Skeletal muscle tissue (tissue), 3 donors: ENCODE measurements at regions not wholly inside any gene's neighbourhood (a gene's known extent, or its start where the extent isn't known, plus 50 kb on each side); places are given as distances from the start of the nearest gene placed in this dataset.

Experiments
- H3K27ac ChIP-seq: one replicate; pipeline ENCODE4 v1.7.0; 2013; ENCODE audit warnings: mild to moderate bottlenecking, low read depth, low read length, inconsistent platforms
- H3K27me3 ChIP-seq, 3 donors: one replicate each; pipeline ENCODE4 v1.7.0; 2013; ENCODE audit warnings: low read length in 3 of 3; ENCODE audit not compliant: control insufficient read depth in 3 of 3, insufficient read depth in 3 of 3
- H3K36me3 ChIP-seq, 3 donors: one replicate each; pipeline ENCODE4 v1.7.0; 2013; ENCODE audit warnings: low read length in 3 of 3; ENCODE audit not compliant: control insufficient read depth in 3 of 3, insufficient read depth in 3 of 3
- H3K4me1 ChIP-seq, 3 donors: one replicate each; pipeline ENCODE4 v1.7.0; 2013; ENCODE audit warnings: low read length in 3 of 3, mild to moderate bottlenecking in 3 of 3; ENCODE audit not compliant: control insufficient read depth in 3 of 3, insufficient read depth in 3 of 3
- H3K4me3 ChIP-seq, 3 donors: one replicate each; pipeline ENCODE4 v1.7.0; 2013; ENCODE audit warnings: low read length in 3 of 3
- H3K9ac ChIP-seq, 3 donors: one replicate each; pipeline ENCODE4 v1.7.0; 2013; ENCODE audit warnings: low read length in 3 of 3, mild to moderate bottlenecking in 3 of 3, moderate library complexity in 2 of 3, low read depth in 1 of 3
- H3K9me3 ChIP-seq, 3 donors: one replicate each; pipeline ENCODE4 v1.7.0; 2013; ENCODE audit warnings: low read length in 3 of 3; ENCODE audit not compliant: control insufficient read depth in 3 of 3
- donor health status: Osteomylitis.

GRCh38 chr6:137726582-137726981, 140.5 kb upstream of the TNFAIP3 start:
- no peak overlapping the region for H3K9ac ChIP-seq
- no peak overlapping the region for H3K27ac ChIP-seq
- H3K4me3 ChIP-seq = no peak overlapping the region
- H3K4me1 ChIP-seq = peaks cover 0 to 17% (median 5%) of the 10 kb centered on the region in 3 donors
- H3K27me3 ChIP-seq = no peaks in the 10 kb centered on the region
- H3K9me3 ChIP-seq = no peaks in the 10 kb centered on the region
- no peaks in the 10 kb centered on the region for H3K36me3 ChIP-seq

DNA sequence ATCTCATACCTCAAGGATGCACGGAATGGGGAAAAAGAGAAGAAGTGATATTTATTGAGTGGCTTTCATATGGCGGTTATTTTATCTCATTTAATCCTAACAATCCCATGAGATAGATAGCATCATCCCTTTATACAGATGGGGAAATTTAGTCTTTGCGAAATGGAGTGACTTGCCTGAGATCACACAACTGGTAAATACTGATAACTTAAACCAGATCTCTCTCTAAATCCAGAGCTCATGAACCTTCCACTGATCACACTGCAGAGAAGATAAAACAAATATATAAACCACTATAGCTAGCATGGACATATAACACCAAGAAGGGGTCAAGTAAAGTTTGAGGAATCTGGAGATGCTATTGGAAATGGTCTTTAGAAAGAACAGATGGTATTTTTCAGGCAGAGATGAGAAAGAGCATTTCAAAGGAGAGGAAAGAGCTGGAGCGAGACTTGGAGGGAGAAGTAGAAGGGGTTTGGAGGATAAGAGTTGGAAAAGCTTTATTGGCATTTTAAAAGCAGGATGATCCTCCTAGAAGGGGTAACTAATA, 139.8 kb upstream of the TNFAIP3 start:
- no peaks in the 10 kb centered on the region for H3K36me3 ChIP-seq
- no peaks in the 10 kb centered on the region for H3K9me3 ChIP-seq
- peaks cover 0 to 17% (median 5%) of the 10 kb centered on the region in 3 donors for H3K4me1 ChIP-seq
- H3K4me3 ChIP-seq = no peak overlapping the region
- H3K27ac ChIP-seq = no peak overlapping the region
- H3K9ac ChIP-seq = no peak overlapping the region
- H3K27me3 ChIP-seq = no peaks in the 10 kb centered on the region

DNA sequence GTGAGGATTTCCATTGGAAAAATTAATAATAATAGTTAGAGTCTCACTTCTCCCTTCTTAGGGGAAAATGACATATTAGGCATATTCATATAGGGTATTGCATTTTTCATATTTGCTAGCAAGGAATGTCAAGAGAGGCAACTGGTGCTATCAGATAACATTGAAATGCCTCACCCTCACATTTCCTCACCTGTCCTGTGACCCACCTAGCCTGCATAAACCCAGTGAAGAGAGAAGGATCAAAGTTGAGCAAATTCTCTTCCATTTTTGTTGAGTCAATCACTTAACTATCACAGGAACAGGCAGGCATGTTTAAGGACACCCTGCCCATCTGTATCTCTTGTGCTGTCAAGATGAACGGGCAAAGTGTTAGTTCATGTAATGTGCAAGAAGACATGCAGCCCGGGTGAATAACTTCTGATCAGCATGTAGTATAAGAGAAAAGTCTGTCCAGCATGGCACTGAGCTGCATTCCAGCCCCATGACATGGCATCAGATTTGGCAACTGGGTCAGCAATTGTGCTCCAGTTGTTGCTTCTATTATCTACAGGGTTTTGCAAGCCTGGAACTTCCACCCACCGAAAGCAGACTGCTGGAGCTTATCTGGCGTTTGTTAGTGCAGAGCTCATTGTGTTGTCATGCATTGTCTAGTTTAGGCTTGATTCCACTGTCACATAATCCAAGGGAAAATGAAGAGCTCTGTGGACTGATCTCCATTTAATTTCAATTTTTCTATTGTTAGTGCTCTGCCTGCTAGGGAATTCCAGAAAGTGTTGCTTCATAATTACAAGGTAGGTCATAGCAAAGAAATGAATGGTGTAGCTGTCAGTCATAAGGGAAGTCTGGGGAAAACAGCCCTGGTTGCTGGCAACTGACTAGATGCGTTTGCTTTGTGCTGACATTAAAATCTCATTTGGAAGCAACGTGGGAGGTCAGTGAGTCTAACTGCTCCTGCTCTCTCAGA, 138.4 kb upstream of the TNFAIP3 start:
- H3K27ac ChIP-seq = peak overlapping the region; percentile 69
- H3K4me3 ChIP-seq = no peak overlapping the region

DNA sequence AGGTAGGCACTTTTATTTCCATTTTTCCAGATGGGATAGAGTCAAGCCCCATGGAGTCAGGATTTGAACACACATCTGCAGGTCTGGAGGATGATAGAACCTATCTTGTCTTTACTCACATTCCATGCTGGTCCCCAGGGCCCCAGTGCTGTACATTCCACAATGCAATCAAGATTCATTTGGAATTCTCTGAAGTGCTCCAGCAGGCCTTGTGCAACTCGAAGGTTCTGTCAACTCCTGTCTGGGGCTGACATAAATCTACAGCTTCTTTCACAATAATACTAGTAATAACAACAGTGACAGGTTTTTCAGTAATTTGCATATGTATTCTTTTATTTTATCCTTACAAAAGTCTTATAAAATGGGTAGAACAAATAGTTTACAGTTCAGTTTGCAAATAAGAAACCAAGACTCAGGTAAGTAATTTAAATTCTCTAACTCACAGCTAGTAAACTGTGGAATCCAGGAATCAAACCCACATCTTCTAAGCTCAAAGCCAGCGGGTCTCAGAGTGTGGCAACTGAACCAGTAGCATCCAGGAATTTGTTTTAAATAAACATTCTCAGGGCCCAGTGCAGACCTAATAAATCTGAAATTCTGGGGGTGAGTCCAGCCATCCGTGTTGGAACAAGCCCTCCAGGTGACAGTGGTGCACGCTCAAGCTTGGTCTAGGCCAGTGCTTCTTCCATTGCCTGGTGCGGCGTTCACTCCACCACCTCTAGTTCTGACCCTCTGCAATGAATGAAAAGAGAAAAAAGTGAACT, 137.0 kb upstream of the TNFAIP3 start:
- H3K4me1 ChIP-seq = peaks cover 0 to 15% (median 5%) of the 10 kb centered on the region in 3 donors
- H3K36me3 ChIP-seq = no peaks in the 10 kb centered on the region
- no peak overlapping the region for H3K9ac ChIP-seq
- H3K9me3 ChIP-seq = no peaks in the 10 kb centered on the region
- H3K4me3 ChIP-seq = no peak overlapping the region
- no peaks in the 10 kb centered on the region for H3K27me3 ChIP-seq
- H3K27ac ChIP-seq = no peak overlapping the region

More for the DNA sequence above, 138.4 kb upstream of the TNFAIP3 start:
- no peaks in the 10 kb centered on the region for H3K36me3 ChIP-seq
- no peaks in the 10 kb centered on the region for H3K9me3 ChIP-seq
- H3K27me3 ChIP-seq = no peaks in the 10 kb centered on the region
- peaks cover 0 to 17% (median 5%) of the 10 kb centered on the region in 3 donors for H3K4me1 ChIP-seq
- H3K9ac ChIP-seq = peak overlapping the region in 2 of 3 donors; percentile 40 to 63

- Histone ChIP-seq H3K4me1 (peaks cover 0 to 12% (median 5%) of the 10 kb centered on the region in 3 donors), H3K27ac (no peak overlapping the region), H3K27me3 (no peaks in the 10 kb centered on the region), H3K9ac (no peak overlapping the region), H3K4me3 (no peak overlapping the region), H3K36me3 (no peaks in the 10 kb centered on the region), H3K9me3 (no peaks in the 10 kb centered on the region)
These were observed 135.5 kb upstream of the TNFAIP3 start for GRCh38 chr6:137731600-137731959.

GRCh38 chr6:137731960-137732616, 135.0 kb upstream of the TNFAIP3 start:
- Histone ChIP-seq H3K36me3 (no peaks in the 10 kb centered on the region), H3K4me1 (peaks cover 0 to 12% (median 5%) of the 10 kb centered on the region in 3 donors), H3K9ac (peak overlapping the region in 1 of 3 donors; percentile 13), H3K9me3 (no peaks in the 10 kb centered on the region), H3K27me3 (no peaks in the 10 kb centered on the region), H3K27ac (no peak overlapping the region), H3K4me3 (no peak overlapping the region)

DNA sequence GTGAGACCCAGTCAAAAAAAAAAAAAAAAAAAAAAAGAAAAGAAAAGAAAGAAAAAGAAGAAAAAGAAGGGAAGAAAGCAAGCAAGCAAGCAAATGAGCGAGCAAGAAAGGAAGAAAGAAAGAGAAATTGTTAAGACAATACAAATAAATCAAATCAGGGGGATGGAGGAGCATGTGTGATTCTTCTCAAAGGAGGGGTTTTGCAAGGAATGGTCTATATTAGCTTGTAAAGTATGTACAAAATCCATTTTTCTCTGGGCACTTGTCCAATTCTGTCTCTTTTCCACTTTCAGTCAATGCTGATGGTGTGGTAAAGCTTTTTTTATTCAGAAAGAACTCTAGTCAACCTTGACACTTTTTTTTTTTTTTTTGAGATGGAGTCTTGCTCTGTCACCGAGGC, 133.7 kb upstream of the TNFAIP3 start:
- no peak overlapping the region for H3K4me3 ChIP-seq
- H3K4me1 ChIP-seq = peaks cover 0 to 10% (median 2%) of the 10 kb centered on the region in 3 donors
- no peaks in the 10 kb centered on the region for H3K9me3 ChIP-seq
- no peaks in the 10 kb centered on the region for H3K36me3 ChIP-seq
- no peak overlapping the region for H3K27ac ChIP-seq
- no peak overlapping the region for H3K9ac ChIP-seq
- no peaks in the 10 kb centered on the region for H3K27me3 ChIP-seq

- Histone ChIP-seq H3K27me3 (no peaks in the 10 kb centered on the region), H3K4me3 (no peak overlapping the region), H3K9ac (no peak overlapping the region), H3K27ac (no peak overlapping the region), H3K9me3 (no peaks in the 10 kb centered on the region), H3K4me1 (peaks cover 0 to 3% (median 0%) of the 10 kb centered on the region in 3 donors), H3K36me3 (no peaks in the 10 kb centered on the region)
These were observed 132.8 kb upstream of the TNFAIP3 start for GRCh38 chr6:137734005-137734874.

DNA sequence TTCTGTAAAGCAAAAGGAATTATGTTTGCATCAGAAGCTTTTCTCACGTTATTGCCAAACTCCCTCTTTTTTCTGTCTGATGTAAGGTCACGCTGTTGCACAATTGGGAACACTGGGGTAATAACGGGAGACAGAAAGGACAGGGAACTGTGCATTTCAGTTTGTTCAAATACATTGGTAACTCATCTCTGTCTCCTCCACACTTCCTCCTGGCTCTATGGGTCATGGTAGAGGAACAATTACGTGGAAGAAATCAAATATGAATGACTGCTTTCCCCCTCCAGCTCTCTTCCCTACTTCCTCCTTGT, 132.2 kb upstream of the TNFAIP3 start:
- H3K9ac ChIP-seq = no peak overlapping the region
- no peaks in the 10 kb centered on the region for H3K4me1 ChIP-seq
- H3K4me3 ChIP-seq = no peak overlapping the region
- H3K9me3 ChIP-seq = no peaks in the 10 kb centered on the region
- no peak overlapping the region for H3K27ac ChIP-seq
- H3K27me3 ChIP-seq = no peaks in the 10 kb centered on the region
- no peaks in the 10 kb centered on the region for H3K36me3 ChIP-seq
